H9 (cell line): ENCODE measurements at regions not wholly inside any gene's neighbourhood (a gene's known extent, or its start where the extent isn't known, plus 50 kb on each side); places are given as distances from the start of the nearest gene placed in this dataset.

Experiments used
- DNase-seq: peaks from one replicate; pipeline ENCODE4 v3.0.0-alpha.2; 2017
- H2AFZ ChIP-seq: one replicate; pipeline ENCODE4 v1.6.1; 2013; ENCODE audit warnings: mild to moderate bottlenecking, low read length, control low read depth, moderate library complexity
- H2AK5ac ChIP-seq: 2 replicates; pipeline ENCODE4 v1.6.1; 2013; ENCODE audit warnings: low read length, control low read depth, mixed read lengths; ENCODE audit not compliant: insufficient read length
- H2BK120ac ChIP-seq: one replicate; pipeline ENCODE4 v1.6.1; 2013; ENCODE audit warnings: low read depth, mild to moderate bottlenecking, low read length, control low read depth, inconsistent platforms; ENCODE audit not compliant: poor library complexity, severe bottlenecking
- H2BK12ac ChIP-seq: 2 replicates; pipeline ENCODE4 v1.6.1; 2013; ENCODE audit warnings: low read length, control low read depth, mixed read lengths, low read depth; ENCODE audit not compliant: insufficient read length
- H2BK15ac ChIP-seq: 2 replicates; pipeline ENCODE4 v1.6.1; 2013; ENCODE audit warnings: low read depth, low read length, control low read depth
- H2BK20ac ChIP-seq: one replicate; pipeline ENCODE4 v1.6.1; 2013; ENCODE audit warnings: low read depth, mild to moderate bottlenecking, low read length, control low read depth, inconsistent platforms; ENCODE audit not compliant: poor library complexity, severe bottlenecking
- H2BK5ac ChIP-seq: 2 replicates; pipeline ENCODE4 v1.6.1; 2013; ENCODE audit warnings: low read length, control low read depth, mixed read lengths; ENCODE audit not compliant: insufficient read length
- H3K14ac ChIP-seq: 2 replicates; pipeline ENCODE4 v1.6.1; 2013; ENCODE audit warnings: low read length, control low read depth; ENCODE audit not compliant: insufficient read depth
- H3K18ac ChIP-seq: 2 replicates; pipeline ENCODE4 v1.6.1; 2013; ENCODE audit warnings: low read depth, mild to moderate bottlenecking, mixed read lengths, low read length, control low read depth; ENCODE audit not compliant: insufficient read length
- H3K23ac ChIP-seq: 2 replicates; pipeline ENCODE4 v1.6.1; 2013; ENCODE audit warnings: low read length, control low read depth, mixed read lengths, low read depth; ENCODE audit not compliant: insufficient read length
- H3K23me2 ChIP-seq: 2 replicates; pipeline ENCODE4 v1.6.1; 2013; ENCODE audit warnings: low read depth, mild to moderate bottlenecking, mixed read lengths, low read length, control low read depth; ENCODE audit not compliant: insufficient read length, poor library complexity, severe bottlenecking
- H3K27ac ChIP-seq: 2 replicates; pipeline ENCODE4 v1.5.1; 2013; ENCODE audit warnings: low read length, control low read depth, mixed read lengths, low read depth; ENCODE audit not compliant: insufficient read length
- H3K27me3 ChIP-seq: 2 replicates; pipeline ENCODE4 v1.6.1; 2013; ENCODE audit warnings: low read length, control low read depth, inconsistent platforms; ENCODE audit not compliant: insufficient read depth
- H3K4ac ChIP-seq: 2 replicates; pipeline ENCODE4 v1.6.1; 2013; ENCODE audit warnings: low read depth, mild to moderate bottlenecking, control low read depth, inconsistent platforms, low read length, moderate library complexity
- H3K4me1 ChIP-seq: 2 replicates; pipeline ENCODE4 v1.6.1; 2013; ENCODE audit warnings: low read length, control low read depth, inconsistent platforms; ENCODE audit not compliant: insufficient read depth
- H3K4me2 ChIP-seq: 2 replicates; pipeline ENCODE4 v1.6.1; 2013; ENCODE audit warnings: low read length, control low read depth, mixed read lengths; ENCODE audit not compliant: insufficient read length, insufficient read depth
- H3K56ac ChIP-seq: 2 replicates; pipeline ENCODE4 v1.6.1; 2013; ENCODE audit warnings: low read depth, mild to moderate bottlenecking, mixed read lengths, low read length, control low read depth; ENCODE audit not compliant: insufficient read length
- H3K79me1 ChIP-seq: 2 replicates; pipeline ENCODE4 v1.6.1; 2013; ENCODE audit warnings: low read depth, mild to moderate bottlenecking, moderate library complexity, low read length, control low read depth, inconsistent platforms; ENCODE audit not compliant: insufficient read depth, poor library complexity, severe bottlenecking
- H3K79me2 ChIP-seq: 2 replicates; pipeline ENCODE4 v1.6.1; 2013; ENCODE audit warnings: low read length, control low read depth, inconsistent platforms; ENCODE audit not compliant: insufficient read depth
- H3K9ac ChIP-seq: 2 replicates; pipeline ENCODE4 v1.6.1; 2013; ENCODE audit warnings: low read length, control low read depth, mixed read lengths; ENCODE audit not compliant: insufficient read length; ENCODE audit errors: extremely low read depth
- H3K9me3 ChIP-seq: one replicate; pipeline ENCODE4 v1.6.1; 2013; ENCODE audit warnings: low read depth, low read length, inconsistent platforms; ENCODE audit not compliant: control insufficient read depth
- H3T11ph ChIP-seq: one replicate; pipeline ENCODE4 v1.6.1; 2013; ENCODE audit warnings: mild to moderate bottlenecking, low read length, control low read depth, inconsistent platforms
- H4K20me1 ChIP-seq: one replicate; pipeline ENCODE4 v1.6.1; 2013; ENCODE audit not compliant: control insufficient read depth, insufficient read length, insufficient read depth
- H4K5ac ChIP-seq: 2 replicates; pipeline ENCODE4 v1.6.1; 2013; ENCODE audit warnings: low read depth, mild to moderate bottlenecking, mixed read lengths, low read length, control low read depth; ENCODE audit not compliant: insufficient read length
- H4K8ac ChIP-seq: replicated peaks from 2 replicates; pipeline ENCODE4 v1.6.1; 2013; ENCODE audit warnings: low read length, control low read depth, mixed read lengths, low read depth; ENCODE audit not compliant: insufficient read length
- H4K91ac ChIP-seq: 2 replicates; pipeline ENCODE4 v1.6.1; 2013; ENCODE audit warnings: low read depth, mild to moderate bottlenecking, moderate library complexity, mixed read lengths, low read length, control low read depth; ENCODE audit not compliant: insufficient read length
- H3K27ac Mint-ChIP-seq, 3 experiments: 2 replicates in 2 of 3; 3 replicates in 1 of 3; pipeline ENCODE4 v1.8.0; 2020 to 2021; ENCODE audit warnings: mixed read lengths in 3 of 3, mild to moderate bottlenecking in 1 of 3, moderate library complexity in 1 of 3
- H3K27me3 Mint-ChIP-seq: 2 replicates; pipeline ENCODE4 v1.8.0; 2021; ENCODE audit warnings: low read depth, mild to moderate bottlenecking, moderate library complexity, mixed read lengths
- H3K36me3 Mint-ChIP-seq, 3 experiments: 2 replicates in 2 of 3; 3 replicates in 1 of 3; pipeline ENCODE4 v1.8.0; 2020 to 2021; ENCODE audit warnings: low read depth in 3 of 3, mixed read lengths in 3 of 3; ENCODE audit not compliant: insufficient read depth in 1 of 3
- H3K4me1 Mint-ChIP-seq, 2 experiments: 2 replicates each; pipeline ENCODE4 v1.8.0; 2020; ENCODE audit warnings: mixed read lengths in 2 of 2
- H3K4me3 Mint-ChIP-seq, 2 experiments: 2 replicates in 1 of 2; 3 replicates in 1 of 2; pipeline ENCODE4 v1.8.0; 2020 to 2021; ENCODE audit warnings: mild to moderate bottlenecking in 2 of 2, mixed read lengths in 2 of 2, moderate library complexity in 1 of 2
- H3K9me3 Mint-ChIP-seq, 2 experiments: 2 replicates in 1 of 2; 3 replicates in 1 of 2; pipeline ENCODE4 v1.8.0; 2020; ENCODE audit warnings: mild to moderate bottlenecking in 2 of 2, mixed read lengths in 2 of 2, moderate library complexity in 1 of 2
- WGBS: extraction: QIAGEN DNeasy Blood & Tissue Kit; methylation state at CpG from one replicate; pipeline ENCODE4 v1.1.7; 2013; ENCODE audit warnings: missing lambda C conversion rate, low lambda C conversion rate, mixed read lengths; ENCODE audit not compliant: insufficient read length; ENCODE audit errors: extremely low coverage; 5-methylcytosine and 5-hydroxymethylcytosine counted together
- TF ChIP-seq, protein P1 (sequence below): fragments of 200-600 bp; sonication (generic); conservative IDR thresholded peaks from 3 replicates; pipeline ENCODE4 v1.8.0; 2021; ENCODE audit warnings: antibody characterized with exemption, mild to moderate bottlenecking

DNA sequence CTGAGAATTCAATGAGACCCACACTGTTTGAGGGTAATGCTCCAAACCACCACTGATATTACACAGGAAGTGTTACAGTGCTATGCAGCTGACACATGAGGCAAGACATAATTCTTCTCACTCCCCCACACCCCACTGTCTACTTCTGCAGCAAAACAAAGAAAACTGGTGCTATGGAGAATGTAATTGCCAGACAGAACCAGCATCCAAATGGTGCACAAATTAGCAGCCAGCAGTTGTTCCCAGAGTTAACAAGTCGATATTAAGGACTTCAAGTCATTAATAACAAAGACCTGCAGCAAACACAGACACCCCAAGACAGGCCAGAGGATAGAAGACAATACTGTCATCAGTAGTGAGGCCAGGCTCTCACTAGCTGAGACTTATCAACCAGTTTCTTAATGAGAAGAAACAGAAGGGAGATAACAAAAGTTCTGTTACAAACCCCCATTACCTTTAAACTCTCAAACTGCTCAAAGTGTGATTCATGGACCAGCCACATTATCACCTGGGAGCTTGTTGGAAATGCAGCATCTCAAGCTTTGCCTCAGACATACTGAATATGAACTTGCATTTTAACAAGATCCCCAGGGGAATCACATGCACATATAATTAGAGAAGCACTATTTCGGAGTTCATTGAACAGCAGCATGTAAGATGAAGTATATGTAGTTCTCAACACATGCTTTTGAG lies 58.7 kb upstream of the FNDC3B start:
- Histone ChIP-seq H2BK120ac (no peak overlapping the region), H4K91ac (no peak overlapping the region), H2AFZ (no peak overlapping the region), H3K4me2 (no peak overlapping the region), H4K5ac (no peak overlapping the region), H3K18ac (no peak overlapping the region), H3K9me3 (no peaks in the 10 kb centered on the region), H4K20me1 (no peaks in the 10 kb centered on the region), H3K56ac (no peak overlapping the region), H3K79me1 (no peaks in the 10 kb centered on the region), H2BK12ac (no peak overlapping the region), H3K27ac (no peak overlapping the region), H3K79me2 (no peaks in the 10 kb centered on the region), H3K23ac (no peak overlapping the region), H3K4me1 (no peaks in the 10 kb centered on the region), H3K14ac (no peak overlapping the region), H2AK5ac (no peak overlapping the region), H3K27me3 (no peaks in the 10 kb centered on the region), H2BK15ac (no peak overlapping the region), H3K9ac (no peak overlapping the region), H4K8ac (no peak overlapping the region), H3T11ph (no peak overlapping the region), H2BK5ac (no peak overlapping the region), H3K4ac (no peak overlapping the region), H2BK20ac (no peak overlapping the region), H3K23me2 (no peaks in the 10 kb centered on the region)
- Mint-ChIP-seq H3K4me3 (no peak overlapping the region), H3K36me3 (no peaks in the 10 kb centered on the region), H3K4me1 (no peaks in the 10 kb centered on the region), H3K27me3 (no peaks in the 10 kb centered on the region), H3K9me3 (no peaks in the 10 kb centered on the region), H3K27ac (no peak overlapping the region)
- no peak for DNase-seq
- no CpG with 5 or more reads among the region's 2 CpGs for WGBS
- TF ChIP-seq, protein P1, sequence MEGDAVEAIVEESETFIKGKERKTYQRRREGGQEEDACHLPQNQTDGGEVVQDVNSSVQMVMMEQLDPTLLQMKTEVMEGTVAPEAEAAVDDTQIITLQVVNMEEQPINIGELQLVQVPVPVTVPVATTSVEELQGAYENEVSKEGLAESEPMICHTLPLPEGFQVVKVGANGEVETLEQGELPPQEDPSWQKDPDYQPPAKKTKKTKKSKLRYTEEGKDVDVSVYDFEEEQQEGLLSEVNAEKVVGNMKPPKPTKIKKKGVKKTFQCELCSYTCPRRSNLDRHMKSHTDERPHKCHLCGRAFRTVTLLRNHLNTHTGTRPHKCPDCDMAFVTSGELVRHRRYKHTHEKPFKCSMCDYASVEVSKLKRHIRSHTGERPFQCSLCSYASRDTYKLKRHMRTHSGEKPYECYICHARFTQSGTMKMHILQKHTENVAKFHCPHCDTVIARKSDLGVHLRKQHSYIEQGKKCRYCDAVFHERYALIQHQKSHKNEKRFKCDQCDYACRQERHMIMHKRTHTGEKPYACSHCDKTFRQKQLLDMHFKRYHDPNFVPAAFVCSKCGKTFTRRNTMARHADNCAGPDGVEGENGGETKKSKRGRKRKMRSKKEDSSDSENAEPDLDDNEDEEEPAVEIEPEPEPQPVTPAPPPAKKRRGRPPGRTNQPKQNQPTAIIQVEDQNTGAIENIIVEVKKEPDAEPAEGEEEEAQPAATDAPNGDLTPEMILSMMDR, result no peak
